KMS-11 (cell line): ENCODE measurements at regions not wholly inside any gene's neighbourhood (a gene's known extent, or its start where the extent isn't known, plus 50 kb on each side); places are given as distances from the start of the nearest gene placed in this dataset.

ENCODE experiments used
- H2AFZ ChIP-seq: fragments of 200-600 bp; sonication (generic); 2 replicates; pipeline ENCODE4 v1.6.1; 2016; ENCODE audit warnings: antibody characterized with exemption, mixed run types, low read depth
- H3K27ac ChIP-seq: fragments of 200-600 bp; sonication (generic); 2 replicates; pipeline ENCODE4 v1.6.1; 2016; ENCODE audit warnings: mild to moderate bottlenecking, mixed run types
- H3K27me3 ChIP-seq: fragments of 200-600 bp; sonication (generic); 2 replicates; pipeline ENCODE4 v1.6.1; 2017; ENCODE audit warnings: mild to moderate bottlenecking, low read depth, mixed run types, moderate library complexity; ENCODE audit not compliant: insufficient read depth
- H3K36me3 ChIP-seq: fragments of 200-600 bp; sonication (generic); 2 replicates; pipeline ENCODE4 v1.6.1; 2017; ENCODE audit warnings: mild to moderate bottlenecking, mixed run types; ENCODE audit not compliant: insufficient read depth
- H3K4me1 ChIP-seq: fragments of 200-600 bp; sonication (generic); 2 replicates; pipeline ENCODE4 v1.6.1; 2016; ENCODE audit warnings: mild to moderate bottlenecking, low read depth, mixed run types; ENCODE audit not compliant: poor library complexity, severe bottlenecking
- H3K4me2 ChIP-seq: fragments of 200-600 bp; sonication (generic); 2 replicates; pipeline ENCODE4 v1.7.0; 2016; ENCODE audit warnings: mild to moderate bottlenecking, mixed run types
- H3K4me3 ChIP-seq: fragments of 200-600 bp; sonication (generic); IDR thresholded peaks from 2 replicates; pipeline ENCODE4 v1.6.1; 2017; ENCODE audit warnings: low read depth, low read length, mixed read lengths; ENCODE audit not compliant: insufficient read depth
- H3K79me2 ChIP-seq: fragments of 200-600 bp; sonication (generic); 2 replicates; pipeline ENCODE4 v1.6.1; 2016; ENCODE audit warnings: low read depth, mixed run types; ENCODE audit not compliant: insufficient read depth
- H3K9ac ChIP-seq: fragments of 200-600 bp; sonication (generic); 2 replicates; pipeline ENCODE4 v1.6.1; 2016; ENCODE audit warnings: mild to moderate bottlenecking, mixed run types
- H4K20me1 ChIP-seq: fragments of 200-600 bp; sonication (generic); 2 replicates; pipeline ENCODE4 v1.6.1; 2016; ENCODE audit warnings: mild to moderate bottlenecking, mixed run types; ENCODE audit not compliant: insufficient read depth
- TF ChIP-seq, protein P1 (sequence below): fragments of 200-600 bp; sonication (generic); conservative IDR thresholded peaks from 2 replicates; pipeline ENCODE4 v1.6.1; 2017; ENCODE audit warnings: low read depth, mild to moderate bottlenecking, antibody characterized with exemption, low read length, moderate library complexity, mixed read lengths

DNA sequence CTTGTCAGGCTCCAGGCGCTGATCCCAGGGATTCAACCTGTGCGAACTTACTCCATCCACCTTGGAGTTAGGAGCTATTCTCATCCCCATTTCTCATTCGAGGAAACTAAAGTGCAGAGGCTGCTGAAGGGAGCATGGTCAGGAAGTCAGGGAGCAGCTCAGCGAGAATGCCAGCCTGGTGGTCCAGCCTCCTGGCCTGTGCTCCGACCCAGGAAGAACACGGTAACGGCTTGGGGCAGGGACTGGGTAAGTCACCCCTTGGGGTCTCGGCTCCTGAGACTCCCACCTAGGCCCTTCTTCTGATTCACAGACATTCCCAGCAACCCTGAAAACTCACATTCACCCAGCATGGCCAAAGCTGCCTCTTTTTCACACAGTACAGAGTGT, 132.8 kb downstream of the CRYBB2 start:
- H3K4me3 ChIP-seq = no peak overlapping the region
- no peak overlapping the region for H3K9ac ChIP-seq
- no peaks in the 10 kb centered on the region for H3K4me1 ChIP-seq
- H3K27me3 ChIP-seq = no peaks in the 10 kb centered on the region
- no peaks in the 10 kb centered on the region for H4K20me1 ChIP-seq
- H3K4me2 ChIP-seq = no peak overlapping the region
- no peak overlapping the region for H2AFZ ChIP-seq
- H3K27ac ChIP-seq = no peak overlapping the region
- TF ChIP-seq, protein P1, sequence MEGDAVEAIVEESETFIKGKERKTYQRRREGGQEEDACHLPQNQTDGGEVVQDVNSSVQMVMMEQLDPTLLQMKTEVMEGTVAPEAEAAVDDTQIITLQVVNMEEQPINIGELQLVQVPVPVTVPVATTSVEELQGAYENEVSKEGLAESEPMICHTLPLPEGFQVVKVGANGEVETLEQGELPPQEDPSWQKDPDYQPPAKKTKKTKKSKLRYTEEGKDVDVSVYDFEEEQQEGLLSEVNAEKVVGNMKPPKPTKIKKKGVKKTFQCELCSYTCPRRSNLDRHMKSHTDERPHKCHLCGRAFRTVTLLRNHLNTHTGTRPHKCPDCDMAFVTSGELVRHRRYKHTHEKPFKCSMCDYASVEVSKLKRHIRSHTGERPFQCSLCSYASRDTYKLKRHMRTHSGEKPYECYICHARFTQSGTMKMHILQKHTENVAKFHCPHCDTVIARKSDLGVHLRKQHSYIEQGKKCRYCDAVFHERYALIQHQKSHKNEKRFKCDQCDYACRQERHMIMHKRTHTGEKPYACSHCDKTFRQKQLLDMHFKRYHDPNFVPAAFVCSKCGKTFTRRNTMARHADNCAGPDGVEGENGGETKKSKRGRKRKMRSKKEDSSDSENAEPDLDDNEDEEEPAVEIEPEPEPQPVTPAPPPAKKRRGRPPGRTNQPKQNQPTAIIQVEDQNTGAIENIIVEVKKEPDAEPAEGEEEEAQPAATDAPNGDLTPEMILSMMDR = no peak
- H3K79me2 ChIP-seq = no peaks in the 10 kb centered on the region
- H3K36me3 ChIP-seq = no peaks in the 10 kb centered on the region

DNA sequence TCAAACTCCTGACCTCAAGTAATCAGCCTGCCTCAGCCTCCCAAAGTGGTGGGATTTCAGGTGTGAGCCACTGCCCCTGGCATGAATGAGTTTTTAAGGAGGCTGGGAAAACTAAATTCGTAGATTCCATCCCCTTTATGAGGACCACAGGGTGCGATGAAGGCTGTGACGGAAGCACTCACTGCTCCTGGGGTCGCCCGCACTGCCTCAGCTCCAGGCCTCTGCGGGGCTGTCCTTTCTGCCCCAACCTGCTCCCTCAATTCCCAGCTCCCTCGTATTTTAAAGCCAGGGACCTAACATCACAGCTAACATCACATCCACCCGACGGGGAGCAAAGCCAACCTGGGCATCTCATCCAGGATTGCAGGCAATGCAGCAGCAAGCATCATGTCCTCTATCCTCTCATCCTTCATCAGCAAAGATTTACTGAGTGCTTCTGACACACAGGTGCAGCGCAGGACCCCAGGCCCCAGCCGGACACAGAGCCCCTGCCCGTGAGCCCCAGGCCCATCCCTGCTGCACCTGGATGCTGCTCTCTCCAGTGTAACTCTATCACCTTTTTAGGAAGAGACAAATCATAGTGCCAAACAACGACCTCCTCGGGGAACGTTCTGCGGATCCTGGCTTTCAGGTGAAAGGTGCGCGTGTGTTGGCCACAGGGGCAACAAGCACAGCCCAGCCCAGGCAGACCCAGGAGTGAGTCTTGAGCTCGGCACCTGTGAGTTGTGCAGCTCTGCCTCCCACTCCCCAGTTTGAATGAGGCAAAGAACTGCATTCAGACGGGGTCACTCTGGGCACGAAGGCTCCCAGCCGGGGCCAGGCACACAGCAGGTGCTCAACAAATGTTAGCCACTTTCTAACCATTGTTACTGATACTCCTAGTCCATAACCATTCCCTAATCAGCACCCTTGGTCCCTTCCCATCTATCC, 134.3 kb downstream of the CRYBB2 start:
- no peaks in the 10 kb centered on the region for H3K36me3 ChIP-seq
- H3K27me3 ChIP-seq = no peaks in the 10 kb centered on the region
- no peak overlapping the region for H3K4me2 ChIP-seq
- no peak overlapping the region for H3K9ac ChIP-seq
- H3K79me2 ChIP-seq = no peaks in the 10 kb centered on the region
- H2AFZ ChIP-seq = no peak overlapping the region
- no peaks in the 10 kb centered on the region for H4K20me1 ChIP-seq
- no peak overlapping the region for H3K4me3 ChIP-seq
- H3K27ac ChIP-seq = no peak overlapping the region
- TF ChIP-seq, protein P1 = no peak
- no peaks in the 10 kb centered on the region for H3K4me1 ChIP-seq

DNA sequence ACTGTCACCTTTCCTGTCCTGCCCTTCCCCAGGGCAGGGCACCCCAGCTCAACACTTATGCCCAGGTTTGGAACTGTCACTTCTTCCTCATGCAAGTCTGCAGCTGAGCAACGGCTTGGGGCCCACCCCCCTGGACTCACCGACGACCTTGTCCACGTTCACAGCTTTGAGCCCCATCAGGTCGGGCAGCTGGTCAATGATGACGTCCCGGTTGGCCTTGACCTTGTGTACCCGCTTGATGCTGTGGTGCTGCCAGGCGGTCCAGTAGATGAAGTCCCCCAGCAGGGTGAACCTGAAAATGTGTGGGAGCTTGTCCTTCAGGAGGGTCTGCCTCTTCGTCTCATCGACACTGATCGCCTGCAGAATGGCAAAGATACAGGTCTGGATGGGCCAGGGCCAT, 135.0 kb downstream of the CRYBB2 start:
- Histone ChIP-seq H3K4me3 (no peak overlapping the region), H3K27ac (no peak overlapping the region), H3K36me3 (no peaks in the 10 kb centered on the region), H4K20me1 (no peaks in the 10 kb centered on the region), H3K4me2 (no peak overlapping the region), H3K4me1 (no peaks in the 10 kb centered on the region), H2AFZ (no peak overlapping the region), H3K79me2 (no peaks in the 10 kb centered on the region), H3K9ac (no peak overlapping the region), H3K27me3 (no peaks in the 10 kb centered on the region)
- TF ChIP-seq, protein P1 = no peak

DNA sequence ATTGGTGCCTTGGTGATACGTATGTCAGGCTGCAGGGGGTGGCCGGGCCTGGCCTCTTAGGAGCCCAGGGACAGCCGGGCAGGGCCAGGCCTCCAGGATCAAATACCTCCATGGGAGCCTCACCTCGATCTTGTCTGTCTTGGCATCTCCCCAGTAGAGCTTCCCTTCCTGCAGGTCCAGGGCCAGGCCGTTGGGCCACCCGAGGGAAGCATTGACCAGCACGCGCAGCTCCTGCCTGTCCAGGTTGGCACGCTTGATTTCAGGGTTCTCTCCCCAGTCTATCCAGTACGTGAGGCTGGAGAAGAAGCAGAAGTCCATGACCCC, 137.7 kb downstream of the CRYBB2 start:
- no peaks in the 10 kb centered on the region for H4K20me1 ChIP-seq
- no peak overlapping the region for H3K27ac ChIP-seq
- no peaks in the 10 kb centered on the region for H3K36me3 ChIP-seq
- no peak overlapping the region for H2AFZ ChIP-seq
- H3K4me1 ChIP-seq = no peaks in the 10 kb centered on the region
- H3K9ac ChIP-seq = no peak overlapping the region
- no peak overlapping the region for H3K4me3 ChIP-seq
- TF ChIP-seq, protein P1 = no peak
- no peaks in the 10 kb centered on the region for H3K27me3 ChIP-seq
- no peak overlapping the region for H3K4me2 ChIP-seq
- H3K79me2 ChIP-seq = no peaks in the 10 kb centered on the region
